ENCODE measurements at regions not wholly inside any gene's neighbourhood (a gene's known extent, or its start where the extent isn't known, plus 50 kb on each side); places are given as distances from the start of the nearest gene placed in this dataset.

GRCh38 chr3:191889106-191889505 is 428.1 kb downstream of the PYDC2 start:
- H3K4me1 Mint-ChIP-seq, result no peaks in the 10 kb centered on the region
- no peak for DNase-seq (ENCODE audit: low read depth, low spot score)
- TF ChIP-seq, protein P1, sequence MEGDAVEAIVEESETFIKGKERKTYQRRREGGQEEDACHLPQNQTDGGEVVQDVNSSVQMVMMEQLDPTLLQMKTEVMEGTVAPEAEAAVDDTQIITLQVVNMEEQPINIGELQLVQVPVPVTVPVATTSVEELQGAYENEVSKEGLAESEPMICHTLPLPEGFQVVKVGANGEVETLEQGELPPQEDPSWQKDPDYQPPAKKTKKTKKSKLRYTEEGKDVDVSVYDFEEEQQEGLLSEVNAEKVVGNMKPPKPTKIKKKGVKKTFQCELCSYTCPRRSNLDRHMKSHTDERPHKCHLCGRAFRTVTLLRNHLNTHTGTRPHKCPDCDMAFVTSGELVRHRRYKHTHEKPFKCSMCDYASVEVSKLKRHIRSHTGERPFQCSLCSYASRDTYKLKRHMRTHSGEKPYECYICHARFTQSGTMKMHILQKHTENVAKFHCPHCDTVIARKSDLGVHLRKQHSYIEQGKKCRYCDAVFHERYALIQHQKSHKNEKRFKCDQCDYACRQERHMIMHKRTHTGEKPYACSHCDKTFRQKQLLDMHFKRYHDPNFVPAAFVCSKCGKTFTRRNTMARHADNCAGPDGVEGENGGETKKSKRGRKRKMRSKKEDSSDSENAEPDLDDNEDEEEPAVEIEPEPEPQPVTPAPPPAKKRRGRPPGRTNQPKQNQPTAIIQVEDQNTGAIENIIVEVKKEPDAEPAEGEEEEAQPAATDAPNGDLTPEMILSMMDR (conservative IDR thresholded peaks at IDR 0.05), result no peak
- no peaks in the 10 kb centered on the region for H3K36me3 Mint-ChIP-seq (ENCODE audit: low read depth)
- H3K27me3 Mint-ChIP-seq (ENCODE audit: low read depth), result no peaks in the 10 kb centered on the region
- no peak overlapping the region for H3K27ac Mint-ChIP-seq (ENCODE audit: unreplicated experiment)
- H3K4me3 Mint-ChIP-seq, result no peak overlapping the region
- no peaks in the 10 kb centered on the region for H3K9me3 Mint-ChIP-seq

DNA sequence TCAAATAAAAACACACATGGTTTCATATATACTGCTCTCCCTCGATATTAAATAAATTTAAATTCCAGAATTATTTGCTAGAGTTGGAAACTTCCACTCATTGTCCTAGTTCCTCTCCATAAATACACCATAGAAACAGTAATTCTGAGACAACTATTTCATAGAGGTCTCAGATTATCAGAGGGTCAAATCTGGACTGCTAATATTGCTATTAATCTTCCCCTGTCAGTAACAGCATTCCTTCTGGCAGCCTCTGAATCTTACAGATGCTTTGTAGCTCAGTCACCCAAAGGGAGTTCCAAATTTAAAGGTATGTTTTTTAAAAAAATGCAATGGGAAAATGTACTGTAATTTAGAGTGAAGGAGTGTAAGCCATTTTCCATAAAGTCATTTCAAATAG is 428.8 kb downstream of the PYDC2 start:
- H3K4me3 Mint-ChIP-seq, result no peak overlapping the region
- no peak for DNase-seq (ENCODE audit: low read depth, low spot score)
- TF ChIP-seq, protein P1 (conservative IDR thresholded peaks at IDR 0.05), result no peak
- H3K27me3 Mint-ChIP-seq (ENCODE audit: low read depth), result no peaks in the 10 kb centered on the region
- no peaks in the 10 kb centered on the region for H3K36me3 Mint-ChIP-seq (ENCODE audit: low read depth)
- peaks cover 5% of the 10 kb centered on the region for H3K4me1 Mint-ChIP-seq
- H3K27ac Mint-ChIP-seq (ENCODE audit: unreplicated experiment), result no peak overlapping the region
- H3K9me3 Mint-ChIP-seq, result no peaks in the 10 kb centered on the region

DNA sequence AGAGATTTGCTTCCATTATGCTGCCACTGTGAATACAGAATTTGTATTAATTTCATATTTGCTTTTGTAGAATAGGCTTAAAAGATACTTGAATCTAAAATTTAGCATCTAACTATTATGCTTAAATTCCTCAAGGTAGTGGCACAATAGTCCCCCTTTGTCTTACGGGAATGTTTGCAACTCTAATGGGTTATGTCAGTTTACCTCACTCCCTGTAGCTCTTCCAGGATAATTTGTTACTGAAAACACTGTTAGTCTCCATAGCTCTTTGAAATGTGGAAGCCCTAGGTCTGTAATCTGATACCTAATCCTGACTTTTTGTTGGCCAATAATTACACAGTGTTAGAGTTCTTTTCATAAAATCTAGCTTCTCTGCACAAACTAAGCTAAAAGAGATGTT is 433.4 kb downstream of the PYDC2 start:
- no peaks in the 10 kb centered on the region for H3K36me3 Mint-ChIP-seq (ENCODE audit: low read depth)
- no peaks in the 10 kb centered on the region for H3K27me3 Mint-ChIP-seq (ENCODE audit: low read depth)
- no peak for DNase-seq (ENCODE audit: low read depth, low spot score)
- no peak overlapping the region for H3K27ac Mint-ChIP-seq (ENCODE audit: unreplicated experiment)
- H3K9me3 Mint-ChIP-seq, result no peaks in the 10 kb centered on the region
- H3K4me3 Mint-ChIP-seq, result no peak overlapping the region
- TF ChIP-seq, protein P1 (conservative IDR thresholded peaks at IDR 0.05), result no peak
- peaks cover 11% of the 10 kb centered on the region for H3K4me1 Mint-ChIP-seq

DNA sequence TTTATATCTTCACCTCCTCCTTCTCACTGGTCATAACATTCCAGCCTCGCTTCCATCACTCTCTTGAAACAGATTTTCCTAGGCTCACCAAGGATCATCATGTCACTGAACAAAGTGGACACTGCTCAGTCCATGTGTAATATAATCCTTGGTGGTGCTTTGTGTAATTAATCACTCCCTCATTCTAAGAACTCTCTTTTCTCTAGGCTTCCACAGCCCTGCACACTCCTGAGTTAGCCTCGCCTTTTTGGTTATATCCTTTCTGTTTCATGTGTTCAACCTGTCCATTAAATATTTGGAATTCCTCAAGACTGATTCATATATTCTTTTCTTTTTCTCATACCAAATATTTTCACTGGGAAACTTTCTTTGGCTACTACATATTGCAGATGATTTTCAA is 440.8 kb downstream of the PYDC2 start:
- Mint-ChIP-seq H3K27me3 (ENCODE audit: low read depth) (no peaks in the 10 kb centered on the region), H3K27ac (ENCODE audit: unreplicated experiment) (no peak overlapping the region), H3K4me3 (no peak overlapping the region), H3K9me3 (no peaks in the 10 kb centered on the region), H3K36me3 (ENCODE audit: low read depth) (peaks cover 2% of the 10 kb centered on the region), H3K4me1 (no peaks in the 10 kb centered on the region)
- TF ChIP-seq, protein P1 (conservative IDR thresholded peaks at IDR 0.05), result no peak
- no peak for DNase-seq (ENCODE audit: low read depth, low spot score)

- Mint-ChIP-seq H3K9me3 (no peaks in the 10 kb centered on the region), H3K27me3 (ENCODE audit: low read depth) (no peaks in the 10 kb centered on the region), H3K4me3 (no peak overlapping the region), H3K36me3 (ENCODE audit: low read depth) (no peaks in the 10 kb centered on the region), H3K27ac (ENCODE audit: unreplicated experiment) (no peak overlapping the region), H3K4me1 (no peaks in the 10 kb centered on the region)
- DNase-seq (ENCODE audit: low read depth, low spot score), result no peak
- TF ChIP-seq, protein P1 (conservative IDR thresholded peaks at IDR 0.05), result no peak
Observed at GRCh38 chr3:191912616-191913204, 451.7 kb downstream of the PYDC2 start.
